GM21717 (cell line): ENCODE measurements at regions not wholly inside any gene's neighbourhood (a gene's known extent, or its start where the extent isn't known, plus 50 kb on each side); places are given as distances from the start of the nearest gene placed in this dataset.

Experiments
- ATAC-seq: cut with Tn5 transposase; IDR thresholded peaks from one replicate; pipeline ENCODE4 v1.9.1; 2021; ENCODE audit warnings: mild to moderate bottlenecking, moderate library complexity; ENCODE audit not compliant: unreplicated experiment

- no peak for ATAC-seq
Measured at GRCh38 chr12:14252697-14253096, 112.8 kb upstream of the ATF7IP start.

GRCh38 chr12:14253496-14253895 is 112.0 kb upstream of the ATF7IP start:
- ATAC-seq = no peak

GRCh38 chr12:14254781-14255180 is 110.7 kb upstream of the ATF7IP start:
- ATAC-seq = no peak

DNA sequence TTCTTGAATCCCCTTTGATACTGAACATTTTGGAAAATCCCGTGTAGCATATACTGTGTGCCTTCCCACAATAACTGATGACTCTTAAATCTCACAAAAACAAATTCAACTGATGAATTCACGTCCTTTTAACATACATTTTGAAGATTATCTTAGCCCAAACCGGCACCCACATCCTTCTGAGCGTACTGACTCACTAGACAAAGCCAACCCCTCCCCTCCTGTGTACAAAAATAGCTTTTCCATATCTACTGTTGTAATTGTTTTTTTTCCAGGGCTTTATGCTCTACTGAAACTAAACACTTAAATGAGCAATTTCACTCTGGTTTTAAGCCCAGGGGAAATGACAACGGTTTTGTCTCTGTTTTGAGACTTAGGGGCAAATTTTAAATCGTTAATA is 109.4 kb upstream of the ATF7IP start:
- no peak for ATAC-seq

DNA sequence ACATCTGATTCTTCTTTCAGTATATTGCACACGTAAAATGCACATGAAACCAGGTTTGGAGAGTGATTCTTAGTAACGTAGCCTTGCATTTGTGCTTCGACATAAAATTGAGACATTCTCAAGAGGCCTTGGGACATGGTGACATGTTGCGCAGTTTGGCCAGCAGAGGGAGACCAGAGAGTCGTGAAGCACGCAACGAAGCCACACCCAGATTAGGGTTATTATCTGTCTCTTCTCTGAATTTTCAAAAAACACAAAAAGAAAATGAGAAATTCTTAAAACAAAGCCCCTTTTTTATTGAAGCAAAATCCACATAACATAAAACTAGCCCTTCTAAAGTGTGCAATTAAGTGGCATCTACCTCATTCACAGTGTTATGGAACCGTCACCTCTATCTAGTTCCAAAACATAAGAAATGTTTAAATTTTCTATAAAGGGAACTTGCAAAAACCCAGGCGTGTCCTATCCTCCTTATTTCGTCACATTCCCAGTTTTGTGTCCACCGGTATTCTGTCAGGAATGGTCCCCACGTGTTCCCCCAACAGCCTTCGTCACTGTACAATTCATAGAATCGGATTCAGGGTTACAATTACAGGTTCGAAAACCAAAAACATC is 108.8 kb upstream of the ATF7IP start:
- no peak for ATAC-seq

GRCh38 chr12:14257303-14257733 is 108.2 kb upstream of the ATF7IP start:
- no peak for ATAC-seq

GRCh38 chr12:14257734-14258574 is 107.5 kb upstream of the ATF7IP start:
- ATAC-seq = peak; percentile 47

GRCh38 chr12:14258575-14258940 is 106.9 kb upstream of the ATF7IP start:
- ATAC-seq = no peak

- no peak for ATAC-seq
Measured at GRCh38 chr12:14259481-14260010, 105.9 kb upstream of the ATF7IP start.

- no peak for ATAC-seq
Measured at GRCh38 chr12:14260011-14260993, 105.2 kb upstream of the ATF7IP start.

DNA sequence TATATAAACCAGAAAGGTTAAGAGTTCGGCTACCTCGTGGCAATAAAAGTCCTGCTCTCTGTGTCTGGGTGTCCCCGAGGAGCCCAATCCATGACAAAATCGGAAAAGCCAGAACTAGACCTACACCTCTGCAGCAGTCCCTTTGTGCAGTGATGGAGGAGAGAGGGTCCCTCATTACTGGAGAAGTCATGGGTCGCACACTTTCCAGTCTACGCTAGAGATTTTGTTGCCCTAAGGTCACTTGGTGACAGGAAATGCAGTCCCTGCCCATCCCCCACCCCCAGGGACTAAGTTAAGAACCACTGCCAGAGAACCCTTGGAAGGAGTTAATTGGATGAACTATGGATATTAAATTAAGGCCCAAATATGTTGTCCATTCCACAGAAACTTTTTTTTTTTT is 104.4 kb upstream of the ATF7IP start:
- ATAC-seq = no peak

DNA sequence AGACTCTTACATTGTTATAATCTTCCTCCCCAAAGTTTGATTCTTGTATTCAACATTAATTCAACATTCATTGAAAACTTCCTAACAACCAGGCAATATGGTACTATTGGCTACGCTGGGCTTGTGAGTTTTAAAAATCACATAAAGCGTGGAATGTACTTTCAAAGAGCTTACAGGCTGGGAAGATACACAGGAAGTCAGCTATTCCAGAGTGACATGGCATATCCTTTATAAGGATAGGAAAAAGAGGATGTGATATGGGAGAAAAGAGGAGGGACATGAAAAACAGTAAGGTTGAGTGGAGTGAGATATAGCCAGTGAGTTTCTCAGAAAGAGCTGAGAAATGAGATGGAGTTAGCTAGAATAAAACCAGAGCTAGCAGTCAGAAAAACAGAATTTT is 103.6 kb upstream of the ATF7IP start:
- ATAC-seq = no peak

- ATAC-seq = no peak
Measured at GRCh38 chr12:14262771-14263511, 102.5 kb upstream of the ATF7IP start.

DNA sequence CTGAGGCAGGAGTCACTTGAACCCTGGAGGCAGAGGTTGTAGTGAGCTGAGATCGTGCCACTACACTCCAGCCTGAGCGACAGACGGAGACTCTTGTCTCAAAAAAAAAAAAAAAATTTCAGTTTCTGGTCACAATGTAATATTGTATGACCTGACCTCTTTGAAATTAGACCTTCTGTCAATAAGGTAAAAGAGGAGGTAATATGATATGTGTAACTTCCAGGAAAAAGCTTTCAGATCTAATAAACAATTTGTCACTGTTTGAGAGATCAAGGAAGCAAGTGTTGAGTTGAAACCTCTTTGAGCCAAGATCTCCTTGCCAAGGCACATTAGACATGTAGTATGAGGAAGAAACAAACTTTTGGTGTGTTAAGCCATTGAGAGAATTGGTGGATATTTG is 101.7 kb upstream of the ATF7IP start:
- ATAC-seq = no peak

GRCh38 chr12:14264316-14264715 is 101.2 kb upstream of the ATF7IP start:
- ATAC-seq = no peak

DNA sequence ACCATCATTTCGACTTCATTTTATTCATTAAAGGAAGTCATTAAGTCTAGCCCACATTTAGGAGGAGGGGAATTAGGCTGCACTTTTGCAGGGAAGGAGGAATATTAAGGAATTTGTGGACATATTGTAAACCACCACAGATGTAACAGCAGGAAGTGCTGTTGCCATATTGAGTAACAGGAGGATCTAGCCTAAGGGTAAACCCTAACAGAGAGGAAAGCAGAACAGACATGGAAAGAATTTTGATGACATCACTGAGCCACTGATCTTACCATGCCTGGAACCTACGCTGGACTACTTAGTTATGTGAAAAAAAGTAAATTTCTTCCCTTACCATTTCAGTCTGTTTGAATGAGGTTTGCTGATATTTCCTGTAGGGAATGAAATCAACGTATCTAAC is 100.7 kb upstream of the ATF7IP start:
- ATAC-seq = no peak

GRCh38 chr12:14268120-14268515 is 97.4 kb upstream of the ATF7IP start:
- no peak for ATAC-seq

DNA sequence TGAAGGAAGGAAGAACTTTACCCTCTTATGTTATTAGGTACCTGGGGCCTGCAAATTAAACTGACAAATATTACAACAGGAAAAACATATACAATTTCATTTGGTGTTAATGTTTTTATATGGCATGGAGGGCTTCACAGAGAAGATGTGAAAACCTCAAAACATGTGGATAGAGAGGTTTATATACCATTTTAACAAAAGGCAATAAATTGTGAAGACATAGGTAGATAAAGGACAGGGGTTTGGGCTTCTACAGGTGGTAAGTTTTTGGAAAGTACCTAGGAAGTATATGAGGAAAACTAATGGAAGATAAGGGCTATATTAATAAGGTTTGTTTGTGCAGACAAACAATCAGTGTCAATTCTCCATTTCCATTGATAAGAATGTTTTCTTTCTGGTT is 95.1 kb upstream of the ATF7IP start:
- no peak for ATAC-seq

DNA sequence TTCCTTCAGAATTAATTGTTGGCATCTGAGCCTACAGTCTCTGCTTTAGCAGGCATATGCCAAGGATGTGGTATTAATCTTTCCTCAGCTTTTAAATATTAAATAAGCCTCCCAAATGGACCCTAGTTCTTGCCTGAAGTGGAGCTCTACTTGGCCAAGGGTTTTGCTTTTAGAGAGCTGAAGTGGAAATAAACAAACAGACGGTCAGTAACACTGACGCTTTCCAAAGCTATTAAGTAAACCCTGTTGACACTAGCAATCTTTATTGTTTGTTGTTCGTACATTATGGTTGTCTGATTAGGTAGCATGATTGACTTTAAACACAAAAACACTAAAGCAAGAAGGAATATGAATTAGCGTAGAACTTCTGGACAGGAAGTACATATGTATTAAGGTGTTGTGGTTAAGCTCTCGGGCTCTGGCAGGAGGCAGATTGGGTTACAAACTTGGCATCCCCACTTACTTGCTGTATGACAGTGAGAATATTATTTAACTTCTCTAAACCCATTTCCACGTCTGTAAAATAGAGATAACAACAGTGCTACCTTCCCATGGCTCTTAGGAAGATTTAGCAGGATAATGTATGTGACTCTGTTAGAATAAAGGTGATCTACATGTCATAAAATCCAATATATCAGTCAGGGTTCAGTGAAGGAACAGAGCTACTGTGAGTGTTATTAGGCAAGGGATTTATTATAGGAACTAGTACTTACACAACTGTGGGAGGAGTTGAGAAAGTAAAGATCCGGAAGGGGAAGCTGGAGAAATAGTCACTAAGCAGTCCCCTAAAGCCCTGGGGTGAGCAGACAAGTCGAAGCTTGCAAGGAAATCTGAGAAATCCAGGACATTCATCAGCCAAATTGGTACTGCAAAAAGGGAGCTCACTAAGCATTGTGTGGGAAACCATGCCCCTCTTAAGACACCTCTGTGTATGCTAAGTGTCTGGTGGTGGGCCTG is 92.2 kb upstream of the ATF7IP start:
- ATAC-seq = no peak
